Neutrophil (primary cell): ENCODE measurements at regions not wholly inside any gene's neighbourhood (a gene's known extent, or its start where the extent isn't known, plus 50 kb on each side); places are given as distances from the start of the nearest gene placed in this dataset.
"Not testable (repeated sequence)": the region's sequence is repeated elsewhere in the genome, so short reads cannot be mapped to it uniquely, and the experiment has no call there.

Experiments used
- H3K27ac ChIP-seq: fragments of 200-600 bp; sonication (generic); 2 replicates; pipeline ENCODE4 v1.5.1; 2016; ENCODE audit warnings: mild to moderate bottlenecking, moderate library complexity
- H3K27me3 ChIP-seq: fragments of 200-600 bp; sonication (generic); 2 replicates; pipeline ENCODE4 v1.6.0; 2016; ENCODE audit warnings: mild to moderate bottlenecking
- H3K36me3 ChIP-seq: fragments of 200-600 bp; sonication (generic); 2 replicates; pipeline ENCODE4 v1.5.1; 2017
- H3K4me1 ChIP-seq, 2 experiments: fragments of 200-600 bp in 1 of 2; sonication (generic) in 1 of 2; 1 replicate in 1 of 2; 2 replicates in 1 of 2; pipeline versions ENCODE4 v1.5.1 to v1.6.1; 2013 to 2016; ENCODE audit warnings: low read depth in 1 of 2, low read length in 1 of 2, mild to moderate bottlenecking in 1 of 2, moderate library complexity in 1 of 2; ENCODE audit not compliant: control insufficient read depth in 1 of 2, insufficient read depth in 1 of 2
- H3K4me3 ChIP-seq, 2 experiments: fragments of 200-600 bp in 1 of 2; sonication (generic) in 1 of 2; 1 replicate in 1 of 2; 2 replicates in 1 of 2; pipeline ENCODE4 v1.5.1; 2013 to 2016; ENCODE audit warnings: low read depth in 1 of 2, low read length in 1 of 2, mild to moderate bottlenecking in 1 of 2, moderate library complexity in 1 of 2
- H3K9me3 ChIP-seq: fragments of 200-600 bp; sonication (generic); 2 replicates; pipeline ENCODE4 v1.5.1; 2016
- CTCF ChIP-seq: fragments of 200-600 bp; sonication (generic); IDR thresholded peaks from 2 replicates; pipeline ENCODE4 v1.5.1; 2016; ENCODE audit warnings: antibody characterized with exemption

GRCh38 chr5:60435808-60436207 is 264.2 kb downstream of the DEPDC1B start:
- H3K9me3 ChIP-seq: no peaks in the 10 kb centered on the region

GRCh38 chr5:60426189-60426588 is 273.8 kb downstream of the DEPDC1B start:
- not testable (repeated sequence) for H3K4me3 ChIP-seq, H3K36me3 ChIP-seq, H3K9me3 ChIP-seq, H3K27me3 ChIP-seq, H3K4me1 ChIP-seq, H3K27ac ChIP-seq

More at GRCh38 chr5:60435808-60436207, 264.2 kb downstream of the DEPDC1B start:
- TF ChIP-seq CTCF: no peak
- Histone ChIP-seq H3K4me3 (no peak overlapping the region), H3K4me1 (no peaks in the 10 kb centered on the region), H3K27me3 (no peaks in the 10 kb centered on the region), H3K27ac (no peak overlapping the region), H3K36me3 (no peaks in the 10 kb centered on the region)

- H3K27me3 ChIP-seq, H3K27ac ChIP-seq, H3K4me1 ChIP-seq, H3K36me3 ChIP-seq, H3K4me3 ChIP-seq, H3K9me3 ChIP-seq: not testable (repeated sequence)
Measured at GRCh38 chr5:60420773-60421172, 279.2 kb downstream of the DEPDC1B start.

- Histone ChIP-seq H3K27ac (no peak overlapping the region), H3K4me3 (no peak overlapping the region), H3K27me3 (no peaks in the 10 kb centered on the region), H3K4me1 (no peaks in the 10 kb centered on the region), H3K36me3 (no peaks in the 10 kb centered on the region), H3K9me3 (no peaks in the 10 kb centered on the region)
- no peak for TF ChIP-seq CTCF
Measured at GRCh38 chr5:60417500-60418181, 282.3 kb downstream of the DEPDC1B start.

GRCh38 chr5:60415443-60415842 is 284.5 kb downstream of the DEPDC1B start:
- H3K27me3 ChIP-seq: no peaks in the 10 kb centered on the region
- no peaks in the 10 kb centered on the region for H3K4me1 ChIP-seq
- no peaks in the 10 kb centered on the region for H3K9me3 ChIP-seq
- no peaks in the 10 kb centered on the region for H3K36me3 ChIP-seq
- no peak overlapping the region for H3K27ac ChIP-seq
- no peak for TF ChIP-seq CTCF
- no peak overlapping the region for H3K4me3 ChIP-seq

GRCh38 chr5:60410427-60410826 is 289.5 kb downstream of the DEPDC1B start:
- no peaks in the 10 kb centered on the region for H3K27me3 ChIP-seq
- H3K36me3 ChIP-seq: no peaks in the 10 kb centered on the region
- TF ChIP-seq CTCF: no peak
- no peaks in the 10 kb centered on the region for H3K9me3 ChIP-seq
- H3K4me3 ChIP-seq: no peak overlapping the region
- H3K4me1 ChIP-seq: no peaks in the 10 kb centered on the region
- H3K27ac ChIP-seq: no peak overlapping the region
